22Rv1 (cell line): ENCODE measurements at regions not wholly inside any gene's neighbourhood (a gene's known extent, or its start where the extent isn't known, plus 50 kb on each side); places are given as distances from the start of the nearest gene placed in this dataset.

Experiments used
- CTCF ChIP-seq: fragments of 450-650 bp; IDR thresholded peaks from 2 replicates; pipeline ENCODE4 v1.5.1; 2017; ENCODE audit warnings: mild to moderate bottlenecking
- ZFX ChIP-seq: fragments of 450-650 bp; IDR thresholded peaks from 2 replicates; pipeline ENCODE4 v1.6.1; 2017; ENCODE audit warnings: antibody characterized with exemption, borderline replicate concordance

GRCh38 chr2:215635788-215636139 lies 199.9 kb upstream of the FN1 start:
- TF ChIP-seq CTCF (no peak), ZFX (no peak)
